ENCODE measurements at regions not wholly inside any gene's neighbourhood (a gene's known extent, or its start where the extent isn't known, plus 50 kb on each side); places are given as distances from the start of the nearest gene placed in this dataset.
"Not testable (repeated sequence)": the region's sequence is repeated elsewhere in the genome, so short reads cannot be mapped to it uniquely, and the experiment has no call there.

GRCh38 chr3:106431721-106432120, 562.9 kb upstream of the CBLB start:
- TF ChIP-seq, protein P1, sequence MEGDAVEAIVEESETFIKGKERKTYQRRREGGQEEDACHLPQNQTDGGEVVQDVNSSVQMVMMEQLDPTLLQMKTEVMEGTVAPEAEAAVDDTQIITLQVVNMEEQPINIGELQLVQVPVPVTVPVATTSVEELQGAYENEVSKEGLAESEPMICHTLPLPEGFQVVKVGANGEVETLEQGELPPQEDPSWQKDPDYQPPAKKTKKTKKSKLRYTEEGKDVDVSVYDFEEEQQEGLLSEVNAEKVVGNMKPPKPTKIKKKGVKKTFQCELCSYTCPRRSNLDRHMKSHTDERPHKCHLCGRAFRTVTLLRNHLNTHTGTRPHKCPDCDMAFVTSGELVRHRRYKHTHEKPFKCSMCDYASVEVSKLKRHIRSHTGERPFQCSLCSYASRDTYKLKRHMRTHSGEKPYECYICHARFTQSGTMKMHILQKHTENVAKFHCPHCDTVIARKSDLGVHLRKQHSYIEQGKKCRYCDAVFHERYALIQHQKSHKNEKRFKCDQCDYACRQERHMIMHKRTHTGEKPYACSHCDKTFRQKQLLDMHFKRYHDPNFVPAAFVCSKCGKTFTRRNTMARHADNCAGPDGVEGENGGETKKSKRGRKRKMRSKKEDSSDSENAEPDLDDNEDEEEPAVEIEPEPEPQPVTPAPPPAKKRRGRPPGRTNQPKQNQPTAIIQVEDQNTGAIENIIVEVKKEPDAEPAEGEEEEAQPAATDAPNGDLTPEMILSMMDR (IDR thresholded peaks at IDR 0.05; ENCODE audit: low read depth, low read length), result no peak
- H3K4me3 ChIP-seq (ENCODE audit: low read depth, low read length), result no peak overlapping the region

GRCh38 chr3:106435899-106436453, 567.2 kb upstream of the CBLB start:
- H3K4me3 ChIP-seq (ENCODE audit: low read depth, low read length), result no peak overlapping the region
- TF ChIP-seq, protein P1 (IDR thresholded peaks at IDR 0.05; ENCODE audit: low read depth, low read length), result no peak

GRCh38 chr3:106438887-106439286, 570.1 kb upstream of the CBLB start:
- no peak overlapping the region for H3K4me3 ChIP-seq (ENCODE audit: low read depth, low read length)
- TF ChIP-seq, protein P1 (IDR thresholded peaks at IDR 0.05; ENCODE audit: low read depth, low read length), result no peak

DNA sequence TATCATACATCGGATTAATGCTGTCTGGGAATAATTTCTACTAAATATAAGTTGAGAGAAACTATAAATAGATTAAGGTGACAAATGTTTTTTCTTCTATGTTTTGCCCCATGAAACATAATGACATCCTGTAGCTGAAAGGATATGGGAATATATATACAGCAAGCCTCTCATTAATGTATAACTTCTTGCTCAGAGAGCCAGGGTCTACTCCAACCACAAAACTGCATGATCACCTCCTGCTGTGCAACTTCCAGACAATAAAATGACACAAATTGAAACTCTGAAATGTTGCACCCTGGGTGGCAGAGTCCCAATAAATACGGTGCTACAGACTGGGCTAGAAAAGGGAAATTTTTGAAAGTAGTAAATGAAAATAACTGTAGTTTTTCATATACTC, 571.9 kb upstream of the CBLB start:
- TF ChIP-seq, protein P1 (IDR thresholded peaks at IDR 0.05; ENCODE audit: low read depth, low read length), result no peak
- no peak overlapping the region for H3K4me3 ChIP-seq (ENCODE audit: low read depth, low read length)

- TF ChIP-seq, protein P1 (IDR thresholded peaks at IDR 0.05; ENCODE audit: low read depth, low read length), result no peak
- no peak overlapping the region for H3K4me3 ChIP-seq (ENCODE audit: low read depth, low read length)
Measured at GRCh38 chr3:106446271-106446670, 577.5 kb upstream of the CBLB start.

- H3K4me3 ChIP-seq (ENCODE audit: low read depth, low read length), result no peak overlapping the region
- TF ChIP-seq, protein P1 (IDR thresholded peaks at IDR 0.05; ENCODE audit: low read depth, low read length), result no peak
Measured at GRCh38 chr3:106447723-106448301, 579.0 kb upstream of the CBLB start.

DNA sequence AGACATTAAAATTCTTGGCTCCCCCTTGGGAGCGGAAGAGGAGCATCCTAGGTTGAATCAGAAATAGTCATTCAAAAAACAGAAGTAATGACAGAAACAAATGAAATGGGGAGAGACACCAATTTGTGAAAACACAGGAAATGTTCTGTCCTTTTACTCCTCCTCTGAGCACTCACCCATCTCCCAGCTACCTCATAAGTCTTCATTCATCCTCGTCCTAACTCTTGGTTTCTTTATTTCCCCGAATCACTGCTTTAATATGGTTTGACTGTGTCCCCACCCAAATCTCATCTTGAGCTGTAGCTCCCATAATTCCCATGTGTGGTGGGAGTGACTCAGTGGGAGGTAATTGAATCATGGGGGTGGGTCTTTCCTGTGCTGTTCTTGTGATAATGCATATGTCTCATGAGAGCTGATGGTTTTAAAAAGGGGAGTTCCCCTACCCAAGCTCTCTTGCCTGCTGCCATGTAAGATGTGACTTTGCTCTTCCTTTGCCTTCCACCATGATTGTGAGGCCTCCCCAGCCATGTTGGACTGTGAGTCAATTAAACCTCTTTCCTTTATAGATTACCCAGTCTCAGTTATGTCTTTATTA, 579.7 kb upstream of the CBLB start:
- not testable (repeated sequence) for H3K4me3 ChIP-seq (ENCODE audit: low read depth, low read length)

All from WI38 (cell line).